ENCODE measurements at regions not wholly inside any gene's neighbourhood (a gene's known extent, or its start where the extent isn't known, plus 50 kb on each side); places are given as distances from the start of the nearest gene placed in this dataset.
A peak's percentile ranks its signal among the peaks of the same experiment; 100 is the strongest.
"Not testable (repeated sequence)": the region's sequence is repeated elsewhere in the genome, so short reads cannot be mapped to it uniquely, and the experiment has no call there.

DNA sequence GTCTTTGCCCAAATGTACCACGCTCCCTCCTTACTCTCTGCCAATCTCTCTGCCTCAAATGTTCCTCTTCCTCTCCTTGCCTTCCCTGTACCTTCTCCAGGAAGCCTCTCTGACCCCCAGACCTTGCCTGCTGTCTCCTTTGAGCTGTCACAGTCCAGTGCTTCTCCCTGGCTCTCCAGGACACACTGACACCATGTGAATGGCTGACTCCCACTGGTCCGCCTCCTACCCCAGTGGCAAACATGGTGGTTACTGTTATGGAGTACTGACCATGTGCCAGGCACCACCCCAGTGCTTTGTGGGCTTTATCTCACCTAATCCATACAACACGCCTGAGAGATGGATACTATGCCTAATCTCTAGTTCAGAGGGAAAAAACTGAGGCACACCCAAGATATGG is 141.9 kb downstream of the TPRA1 start:
- DNase-seq, result peak in 8 of 42 donors; percentile 3 to 20 (median 8)
- intact Hi-C loops (cut with DNase I), result no loop called here

DNA sequence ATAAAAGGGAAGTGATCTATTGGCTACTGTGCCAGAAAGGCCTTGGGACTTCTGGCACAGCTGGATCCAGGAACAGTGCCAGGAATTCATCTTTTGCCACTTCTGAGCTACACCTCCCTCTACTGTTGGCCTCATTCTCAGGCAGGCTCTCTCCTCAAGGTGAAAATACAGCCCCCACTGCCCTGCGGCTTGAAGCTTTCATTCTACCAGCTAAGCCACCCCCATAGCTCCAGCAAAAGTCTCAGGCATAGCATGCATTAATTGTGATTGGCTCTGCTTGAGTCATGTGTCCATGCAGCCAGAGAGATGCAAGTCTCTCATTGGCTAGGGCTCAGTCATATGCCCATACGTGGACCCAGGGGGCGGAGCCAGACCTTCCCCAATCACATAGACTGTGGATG is 142.4 kb downstream of the TPRA1 start:
- intact Hi-C loops (cut with DNase I), result no loop called here

DNA sequence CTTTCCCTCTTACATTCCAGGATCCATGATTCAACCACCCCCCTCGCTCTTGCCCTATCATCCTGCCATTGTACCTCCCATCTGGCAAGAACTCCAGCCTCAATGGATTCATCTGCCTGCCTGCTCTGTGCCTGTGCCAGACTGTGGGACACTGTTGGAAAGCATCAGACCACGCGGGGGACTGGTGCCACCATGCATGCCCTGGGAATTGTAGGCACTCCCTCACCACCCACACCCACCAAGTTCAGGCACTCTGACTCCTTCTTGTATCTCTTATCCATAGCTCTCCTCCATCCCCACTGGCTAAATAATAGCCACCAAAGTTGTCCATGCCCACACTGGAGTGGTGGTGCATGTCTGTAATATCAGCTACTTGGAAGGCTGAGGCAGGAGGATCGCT is 143.8 kb downstream of the TPRA1 start:
- intact Hi-C loops (cut with DNase I), result no loop called here
- peak in 8 of 42 donors; percentile 1 to 24 (median 10) for DNase-seq

More for the DNA sequence above, 142.4 kb downstream of the TPRA1 start:
- DNase-seq, result peak in 8 of 42 donors; percentile 2 to 26 (median 10)

DNA sequence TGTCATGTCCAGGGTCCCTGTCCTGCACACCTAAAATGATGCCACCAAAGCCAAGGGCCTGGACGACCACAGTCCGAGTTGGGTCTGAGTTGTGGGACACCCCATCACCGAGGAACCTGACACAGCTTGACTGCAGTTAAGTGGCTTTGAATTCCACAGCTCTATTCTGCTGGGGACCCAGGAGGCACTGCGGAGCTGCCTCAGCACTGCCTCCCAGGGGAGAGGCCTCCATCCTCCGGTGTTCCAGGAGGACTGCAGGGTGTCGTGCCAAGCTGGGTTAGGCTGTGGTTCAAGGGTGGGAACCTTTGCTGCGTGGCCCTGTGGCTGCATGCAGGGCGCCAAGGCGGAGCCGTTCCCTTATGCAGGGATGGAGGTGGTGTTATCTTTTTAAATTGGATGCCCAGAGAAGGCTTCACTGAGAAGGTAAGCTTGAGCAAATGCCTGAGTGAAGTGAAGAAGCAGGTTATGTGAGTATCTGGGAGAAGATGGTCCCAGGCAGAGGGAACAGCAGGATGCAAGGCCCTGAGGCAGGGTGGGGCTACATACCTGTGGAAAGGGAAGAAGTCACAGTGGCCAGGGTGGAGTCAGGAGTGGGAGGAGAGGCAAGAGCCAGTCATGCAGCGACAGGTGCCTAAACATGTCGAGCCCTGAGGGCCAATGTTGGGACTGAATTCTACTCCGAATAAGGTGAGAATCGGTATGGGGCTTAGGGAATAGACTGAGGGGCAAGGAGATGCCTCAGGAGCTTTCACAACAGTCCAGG is 144.8 kb downstream of the TPRA1 start:
- DNase-seq, result peak in 12 of 42 donors; percentile 0 to 30 (median 6)
- intact Hi-C loops (cut with DNase I), result no loop called here

DNA sequence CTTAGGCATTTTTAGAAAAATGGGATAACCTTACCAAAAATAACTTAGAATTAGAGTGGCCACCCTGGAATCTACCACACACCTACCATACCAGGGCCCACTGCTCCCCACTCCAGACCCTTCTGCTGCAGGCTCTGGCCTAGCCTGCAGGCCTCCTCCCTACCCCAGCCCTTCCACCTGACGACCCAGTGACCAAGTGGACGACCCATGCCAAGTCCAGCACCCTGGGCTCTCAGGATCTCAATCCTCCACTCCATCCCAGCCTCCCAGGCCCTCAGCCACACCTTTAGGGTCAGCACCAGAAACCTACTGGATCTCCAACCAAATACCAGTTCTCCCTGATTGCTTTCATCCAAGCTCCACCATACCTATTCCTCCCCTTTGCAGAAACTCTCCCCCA is 145.8 kb downstream of the TPRA1 start:
- peak in 8 of 42 donors; percentile 1 to 27 (median 10) for DNase-seq
- intact Hi-C loops (cut with DNase I), result no loop called here

DNA sequence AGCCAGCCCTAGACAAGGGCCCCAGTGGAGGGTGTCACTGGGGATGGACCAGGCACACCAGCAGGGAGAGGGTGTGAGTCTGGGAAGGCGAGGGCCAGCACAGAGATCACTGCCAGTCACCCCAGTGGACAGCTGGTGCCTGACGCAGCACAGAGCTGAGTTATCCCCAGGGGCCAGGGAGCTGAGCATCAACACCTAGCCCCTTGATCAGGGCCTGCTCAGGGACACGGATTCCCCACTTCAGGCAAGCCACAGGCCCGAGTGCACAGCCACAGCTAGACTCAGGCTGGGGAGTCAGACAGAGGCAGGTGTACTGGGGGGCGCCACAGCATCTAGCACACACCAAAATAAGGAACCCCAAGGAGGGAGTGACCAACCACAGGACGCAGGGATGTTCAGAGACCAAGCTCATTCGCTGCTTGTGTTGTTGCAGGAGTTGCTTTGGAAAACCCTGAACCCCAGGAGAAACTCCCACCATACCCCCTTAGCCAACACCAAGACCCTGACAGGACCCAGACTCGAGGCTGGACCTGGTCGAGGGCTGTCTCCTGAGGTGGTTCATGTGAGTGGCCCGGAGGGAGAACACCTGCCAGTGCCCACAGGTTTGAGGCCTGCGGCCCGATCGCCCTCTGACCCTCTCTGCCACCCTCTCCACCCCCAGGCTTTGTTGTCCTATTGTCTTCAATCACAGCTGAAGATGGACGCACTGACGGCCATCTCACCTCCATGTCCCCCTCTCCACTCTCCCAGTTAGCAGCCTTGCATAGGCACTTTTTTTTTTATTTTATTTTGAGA is 146.8 kb downstream of the TPRA1 start:
- intact Hi-C loops (cut with DNase I), result no loop called here
- peak in 12 of 42 donors; percentile 1 to 34 (median 9) for DNase-seq

DNA sequence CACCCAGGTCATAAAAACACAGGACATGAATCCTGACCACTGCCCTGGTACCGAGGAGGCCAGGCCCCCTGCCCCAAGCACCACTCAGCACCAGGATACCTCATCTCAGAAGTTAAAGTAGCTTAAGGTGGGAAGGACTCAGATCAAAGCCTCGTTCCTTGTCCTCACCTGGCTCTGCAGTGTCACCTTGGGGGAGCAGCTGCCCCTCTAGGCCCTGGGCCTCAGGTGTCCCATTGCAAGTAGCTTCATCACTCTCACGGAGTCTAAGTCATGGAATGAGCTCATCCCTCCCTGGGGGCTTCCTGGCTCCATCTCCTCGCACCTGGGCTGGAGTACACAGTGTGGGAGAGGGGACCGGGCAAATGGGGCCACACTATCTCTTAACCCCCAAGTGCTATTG is 148.0 kb downstream of the TPRA1 start:
- intact Hi-C loops (cut with DNase I), result no loop called here
- DNase-seq, result peak in 6 of 42 donors; percentile 0 to 15 (median 6)

DNA sequence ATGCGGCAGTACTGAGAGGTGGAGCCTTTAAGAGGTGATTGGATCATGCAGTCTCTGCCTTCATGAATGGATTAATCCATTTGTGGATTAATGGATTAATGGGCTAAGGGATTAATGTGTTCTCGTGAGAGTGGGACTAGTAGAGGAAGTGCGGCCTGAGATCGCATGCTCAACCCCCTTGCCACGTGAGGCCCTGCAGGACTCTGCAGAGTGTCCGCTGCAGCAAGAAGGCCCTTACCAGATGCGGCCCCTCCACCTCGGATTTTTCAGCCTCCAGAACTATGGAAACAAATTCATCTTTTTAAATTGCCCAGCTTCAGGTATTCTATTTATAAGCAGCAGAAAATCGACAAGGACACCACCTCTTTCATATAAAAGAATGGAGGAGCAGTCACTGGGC is 148.8 kb downstream of the TPRA1 start:
- intact Hi-C loops (cut with DNase I), result no loop called here
- DNase-seq, result peak in 8 of 42 donors; percentile 0 to 24 (median 4)

DNA sequence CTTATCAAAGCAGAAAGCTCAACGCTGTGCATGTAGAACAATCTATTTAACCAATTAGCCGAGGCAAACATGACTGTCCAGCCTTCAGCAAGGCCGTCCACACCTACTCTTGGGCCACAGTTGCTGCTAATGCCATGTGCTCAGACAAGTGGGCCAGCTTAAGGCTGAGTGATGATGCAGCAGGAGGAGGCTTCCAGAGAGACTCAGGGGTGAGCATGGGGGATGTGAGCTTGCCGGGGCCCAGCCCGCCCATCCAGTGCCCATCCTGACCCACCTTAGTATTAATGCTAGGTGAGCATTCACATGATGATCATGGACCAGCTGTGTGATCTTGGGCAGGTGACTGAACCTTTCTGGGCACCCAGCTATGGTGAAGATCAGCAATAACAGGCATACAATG is 150.1 kb downstream of the TPRA1 start:
- intact Hi-C loops (cut with DNase I), result no loop called here
- peak in 11 of 42 donors; percentile 0 to 31 (median 5) for DNase-seq

DNA sequence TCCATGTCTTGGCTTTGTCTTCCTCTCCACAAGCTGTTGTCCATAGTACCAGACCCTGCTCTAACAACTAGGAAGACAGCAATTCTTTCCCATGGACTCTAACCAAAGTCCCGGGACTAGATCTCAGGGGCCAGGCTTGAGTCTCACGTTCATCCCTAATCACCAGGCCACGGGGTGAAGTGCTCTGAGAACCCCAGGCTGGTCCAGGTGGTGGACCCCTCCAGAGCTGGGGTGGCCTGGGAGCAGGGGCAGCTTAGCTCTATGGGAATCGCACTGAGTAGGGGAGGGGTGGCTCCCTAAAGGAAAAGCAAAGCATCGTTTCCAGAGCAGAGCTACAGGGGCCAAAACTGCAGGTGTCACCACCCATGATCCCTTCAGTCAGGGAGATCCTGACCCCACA is 150.9 kb downstream of the TPRA1 start:
- intact Hi-C loops (cut with DNase I), result no loop called here
- DNase-seq, result peak in 4 of 42 donors; percentile 0 to 13 (median 7)

DNA sequence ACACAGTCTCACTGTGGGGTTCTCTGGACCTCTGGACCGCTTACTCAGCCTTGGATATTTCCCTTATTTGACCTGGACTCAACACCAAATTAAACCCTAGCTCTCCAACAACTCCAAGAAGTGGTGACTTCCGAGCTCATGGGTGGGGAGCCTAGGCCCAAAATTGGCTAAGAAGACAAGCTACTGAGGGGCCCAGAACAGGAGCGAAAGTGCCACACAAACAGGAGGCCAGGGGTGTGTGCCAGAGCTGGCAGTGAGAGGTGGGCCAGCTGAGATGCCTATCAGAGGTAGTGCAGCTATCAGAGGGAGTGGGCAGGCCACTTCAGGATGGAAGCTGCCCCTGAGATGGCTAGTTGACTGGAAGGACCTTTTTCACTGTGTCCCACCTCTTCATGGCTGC is 151.1 kb upstream of the PRR20G start:
- DNase-seq, result peak in 6 of 42 donors; percentile 1 to 31 (median 6)

DNA sequence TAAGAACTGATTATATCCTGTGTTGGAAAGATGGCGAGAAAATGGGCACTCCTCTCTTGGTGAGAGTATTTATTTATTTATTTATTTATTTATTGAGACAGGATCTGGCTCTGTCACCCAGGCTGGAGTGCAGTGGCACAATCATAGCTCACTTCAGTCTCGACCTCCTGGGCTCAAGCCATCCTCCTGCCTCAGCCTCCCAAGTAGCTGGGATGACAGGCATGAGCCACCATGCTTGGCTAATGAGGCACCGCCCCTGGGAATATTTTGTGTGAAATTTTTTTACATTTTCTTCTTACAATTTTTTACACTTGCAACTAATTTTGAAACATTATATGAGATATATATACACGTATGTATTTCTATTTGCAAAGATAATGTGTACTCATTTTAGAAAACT is 150.5 kb upstream of the PRR20G start:
- DNase-seq, result peak in 7 of 42 donors; percentile 4 to 30 (median 10)
- intact Hi-C loops (cut with DNase I), result no loop called here

More for the DNA sequence above, 151.1 kb upstream of the PRR20G start:
- intact Hi-C loops (cut with DNase I), result no loop called here

DNA sequence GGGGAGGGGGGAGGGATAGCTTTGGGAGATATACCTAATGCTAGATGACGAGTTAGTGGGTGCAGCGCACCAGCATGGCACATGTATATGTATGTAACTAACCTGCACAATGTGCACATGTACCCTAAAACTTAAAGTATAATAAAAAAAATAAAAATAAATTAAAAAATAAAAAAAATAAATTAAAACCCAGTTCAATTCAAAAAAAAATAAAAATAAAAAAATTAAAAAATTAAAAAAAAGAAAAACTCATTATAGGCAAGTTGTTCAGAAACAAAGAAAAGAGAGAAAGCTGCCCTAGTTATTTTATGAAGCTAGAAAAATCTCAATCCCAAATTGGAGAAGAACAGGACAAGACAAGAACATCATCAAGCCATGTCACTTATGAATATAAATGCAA is 147.5 kb upstream of the PRR20G start:
- DNase-seq; intact Hi-C loops (cut with DNase I): not testable (repeated sequence)

DNA sequence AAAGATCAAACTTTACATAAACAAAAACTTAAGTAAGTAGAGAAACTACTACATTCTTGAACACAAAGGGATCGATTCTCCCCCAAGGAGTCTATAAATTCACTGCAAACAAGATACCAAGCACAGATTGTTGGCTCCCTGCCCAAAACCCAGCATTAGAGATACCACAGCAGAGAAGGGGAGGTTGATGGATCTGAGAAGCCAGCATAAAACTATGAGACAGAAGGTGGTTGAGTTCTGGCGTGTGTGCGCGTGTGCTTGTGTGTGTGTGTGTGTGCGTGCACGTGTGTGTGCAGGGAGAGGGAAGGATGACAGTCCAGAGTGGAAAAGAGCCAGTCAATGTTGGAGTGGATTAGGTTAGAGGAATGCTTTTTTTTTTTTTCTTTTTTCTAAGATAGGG is 143.2 kb upstream of the PRR20G start:
- intact Hi-C loops (cut with DNase I), result no loop called here
- peak in 5 of 42 donors; percentile 8 to 40 (median 14) for DNase-seq

DNA sequence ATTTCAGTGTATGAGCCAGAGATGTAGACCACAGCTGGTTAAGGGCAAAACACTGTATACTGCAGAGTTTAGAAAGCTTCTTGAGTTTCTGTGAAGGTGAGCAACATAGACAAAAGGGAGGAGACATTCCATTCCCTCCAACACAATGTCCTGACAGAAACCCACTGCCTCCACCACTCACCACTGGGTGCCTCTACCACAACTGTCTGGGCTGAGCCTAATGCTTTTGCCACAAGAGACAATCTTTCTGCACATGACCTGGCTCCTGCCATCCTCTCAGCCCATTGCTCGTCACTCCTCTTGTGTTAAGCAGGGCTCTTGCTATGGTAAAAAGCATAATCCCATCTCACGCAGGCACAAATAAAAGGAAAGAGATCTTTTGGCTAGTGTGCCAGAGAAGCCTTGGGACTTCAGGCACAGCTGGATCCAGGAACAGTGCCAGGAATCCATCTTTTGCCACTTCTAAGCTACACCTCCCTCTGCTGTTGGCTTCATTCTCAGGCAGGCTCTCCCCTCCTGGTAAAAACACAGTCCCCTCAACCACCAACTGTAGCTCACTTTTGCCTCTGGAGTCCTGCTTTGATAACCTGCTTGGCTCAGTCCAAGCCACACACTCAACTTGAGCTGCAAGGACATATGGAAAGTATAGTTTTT is 140.6 kb upstream of the PRR20G start:
- intact Hi-C loops (cut with DNase I), result no loop called here
- DNase-seq, result peak in 6 of 42 donors; percentile 1 to 29 (median 8)

DNA sequence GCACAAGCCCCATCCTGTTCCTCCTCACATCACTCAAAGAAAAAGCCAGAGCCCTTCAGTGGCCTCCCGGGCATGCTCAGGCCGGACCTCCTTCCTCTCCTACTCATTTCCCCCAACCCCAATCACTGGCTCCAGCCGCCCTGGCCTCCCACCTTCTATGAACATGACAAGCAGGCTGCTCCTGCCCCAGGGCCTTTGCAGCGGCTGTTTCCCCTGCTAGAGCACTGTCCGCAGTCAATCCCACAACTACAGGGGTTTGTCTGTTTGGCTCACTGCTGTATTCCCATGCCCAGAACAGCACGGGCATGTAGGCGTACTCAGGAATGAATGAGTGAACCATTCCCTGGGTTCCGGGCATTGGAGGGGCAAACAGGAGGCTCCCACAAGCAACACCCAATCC is 139.8 kb upstream of the PRR20G start:
- intact Hi-C loops (cut with DNase I), result no loop called here
- DNase-seq, result peak in 5 of 42 donors; percentile 8 to 16 (median 10)

DNA sequence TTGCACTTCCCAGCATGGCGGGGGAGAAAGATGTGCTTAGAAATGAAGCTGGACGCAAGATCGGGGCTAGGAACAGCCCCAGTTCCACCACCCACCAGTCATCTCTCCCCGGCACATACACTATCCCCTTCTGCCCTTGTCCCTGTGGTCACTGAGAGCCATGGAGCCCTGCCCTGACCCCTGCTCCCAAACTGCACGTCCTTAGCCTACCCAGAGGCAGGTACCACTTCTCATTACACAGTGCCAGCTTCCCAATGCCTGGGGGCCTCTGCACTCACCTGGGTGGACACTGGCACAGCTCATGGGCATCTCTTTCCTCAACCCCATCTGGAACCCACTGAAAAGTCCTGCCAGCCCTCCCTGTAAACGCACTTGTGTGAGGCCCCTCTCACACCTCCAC is 139.3 kb upstream of the PRR20G start:
- DNase-seq, result peak in 3 of 42 donors; percentile 4 to 12 (median 9)
- intact Hi-C loops (cut with DNase I), result no loop called here

DNA sequence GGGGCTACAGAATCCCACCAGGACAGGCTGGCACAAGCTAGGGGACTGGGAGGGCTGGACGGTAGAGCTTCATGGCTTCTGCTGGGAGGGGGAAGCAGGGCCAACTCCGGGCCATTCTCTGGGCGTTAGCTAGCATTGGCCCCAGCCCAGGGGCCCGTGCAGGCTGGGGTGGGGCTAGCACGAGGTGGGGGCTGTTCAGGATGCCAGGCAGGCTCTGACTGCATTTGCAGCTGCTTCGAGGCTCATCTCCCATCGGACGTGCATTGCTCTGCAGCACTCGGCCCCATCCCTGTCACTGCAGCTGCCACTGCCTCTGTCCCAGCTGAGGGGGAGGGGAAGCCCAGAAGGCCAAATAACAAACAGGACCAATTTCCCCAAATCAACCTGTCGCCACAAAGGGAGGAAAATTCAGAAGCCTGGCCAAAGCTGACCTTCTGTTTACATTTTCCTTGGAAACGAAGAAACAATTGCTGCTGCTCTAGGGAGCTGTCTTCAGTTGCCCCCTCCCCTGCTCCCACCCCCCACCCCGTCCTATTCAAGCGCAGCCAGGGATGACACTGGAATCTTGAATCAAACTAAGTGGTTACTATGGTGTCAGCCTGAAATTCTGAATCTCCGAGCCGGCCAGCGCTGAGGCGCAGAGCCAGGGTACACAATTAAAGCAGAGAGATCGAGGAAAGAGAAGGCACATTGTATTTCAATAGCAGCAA is 138.8 kb upstream of the PRR20G start:
- intact Hi-C loops (cut with DNase I), result no loop called here
- DNase-seq, result peak in 28 of 42 donors; percentile 13 to 60 (median 31)

Measured in head of caudate nucleus (tissue), 42 donors.